HG03460 (cell line): ENCODE measurements at regions not wholly inside any gene's neighbourhood (a gene's known extent, or its start where the extent isn't known, plus 50 kb on each side); places are given as distances from the start of the nearest gene placed in this dataset.
"Not testable (repeated sequence)": the region's sequence is repeated elsewhere in the genome, so short reads cannot be mapped to it uniquely, and the experiment has no call there.

Source experiments
- ATAC-seq: cut with Tn5 transposase; IDR thresholded peaks from one replicate; pipeline ENCODE4 v1.9.1; 2021; ENCODE audit not compliant: unreplicated experiment

DNA sequence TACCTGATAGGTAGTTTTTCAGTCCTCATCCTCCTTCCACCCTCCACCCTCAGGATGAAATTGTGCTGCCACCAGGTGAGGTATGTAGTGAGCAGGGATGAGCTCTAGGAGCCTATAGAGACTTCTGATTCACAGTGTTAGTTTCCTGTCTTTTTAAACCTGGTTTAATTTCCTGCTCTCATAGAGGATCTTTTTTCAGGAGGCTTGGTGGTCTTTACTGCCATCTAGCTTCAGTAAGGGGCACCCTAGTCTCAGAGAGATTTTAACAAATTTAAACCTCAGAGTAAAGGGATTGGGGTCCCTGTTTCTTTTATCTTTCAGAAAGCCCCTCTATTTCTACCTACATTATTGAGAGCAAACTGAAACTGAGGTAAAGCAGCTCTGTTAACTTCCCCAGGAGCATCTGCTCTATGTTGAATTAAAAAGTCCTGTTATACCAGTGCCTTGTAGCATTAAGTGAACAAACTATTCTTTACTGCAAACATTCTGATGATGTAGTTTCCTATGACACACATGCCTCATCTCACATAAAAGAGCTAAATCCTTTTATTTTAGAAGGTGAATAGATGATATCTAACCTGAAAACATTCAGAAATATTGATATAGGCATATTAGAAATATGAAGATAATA is 172.2 kb upstream of the DDHD1 start:
- no peak for ATAC-seq

DNA sequence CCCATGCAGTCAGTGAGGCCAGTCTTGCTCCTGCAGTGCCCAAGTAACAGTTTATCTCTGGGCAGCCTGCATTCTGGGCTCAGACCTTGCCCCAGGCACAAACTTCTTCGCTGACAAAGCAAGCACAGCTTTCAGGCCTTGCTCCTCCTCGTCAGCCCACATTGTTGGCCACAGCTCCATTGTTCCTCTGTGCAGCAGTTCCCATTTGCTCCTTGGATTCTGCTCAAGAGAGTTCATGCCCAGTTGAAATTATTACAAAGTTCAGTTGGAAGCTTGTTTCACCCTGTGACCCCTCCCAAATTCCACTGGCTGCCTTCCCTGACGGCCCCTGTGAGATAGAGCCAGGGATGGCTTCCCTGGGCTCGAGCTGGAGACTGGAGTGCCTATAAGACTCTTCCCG is 163.4 kb upstream of the DDHD1 start:
- no peak for ATAC-seq

DNA sequence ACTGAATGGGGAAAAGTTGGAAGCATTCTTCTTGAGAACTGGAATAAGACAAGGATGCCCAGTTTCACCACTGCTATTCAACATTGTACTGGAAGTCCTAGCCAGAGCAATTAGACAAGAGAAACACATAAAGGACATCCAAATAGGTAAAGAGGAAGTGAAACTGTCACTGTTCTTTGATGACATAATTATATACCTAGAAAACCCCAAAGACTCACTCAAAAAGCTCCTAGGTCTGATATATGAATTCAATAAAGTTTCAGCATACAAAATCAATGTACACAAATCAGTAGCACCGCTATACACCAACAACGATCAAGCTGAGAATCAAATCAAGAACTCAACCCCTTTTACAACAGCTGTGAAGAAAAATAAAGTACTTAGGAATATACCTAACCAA is 157.3 kb upstream of the DDHD1 start:
- ATAC-seq: peak; percentile 82

DNA sequence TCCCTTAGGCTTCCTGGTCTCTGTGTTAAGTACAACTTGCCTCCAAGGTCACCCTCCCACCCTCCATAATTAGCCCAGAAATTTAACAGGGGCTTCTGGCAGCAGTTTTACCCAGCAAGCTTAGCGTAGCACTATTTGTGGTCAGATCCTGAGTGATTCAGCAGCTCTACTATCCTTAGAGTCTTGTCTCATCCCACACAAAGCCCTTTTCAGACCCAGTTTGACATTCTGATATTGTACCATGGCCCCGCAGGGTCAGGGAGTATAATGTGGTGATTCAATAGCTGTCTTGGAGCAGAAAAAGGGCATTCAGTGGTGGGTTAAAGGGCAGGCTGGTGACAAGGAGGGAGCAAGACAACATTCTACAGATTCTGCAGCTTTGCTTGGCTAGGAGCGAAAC is 153.8 kb upstream of the DDHD1 start:
- ATAC-seq: no peak

DNA sequence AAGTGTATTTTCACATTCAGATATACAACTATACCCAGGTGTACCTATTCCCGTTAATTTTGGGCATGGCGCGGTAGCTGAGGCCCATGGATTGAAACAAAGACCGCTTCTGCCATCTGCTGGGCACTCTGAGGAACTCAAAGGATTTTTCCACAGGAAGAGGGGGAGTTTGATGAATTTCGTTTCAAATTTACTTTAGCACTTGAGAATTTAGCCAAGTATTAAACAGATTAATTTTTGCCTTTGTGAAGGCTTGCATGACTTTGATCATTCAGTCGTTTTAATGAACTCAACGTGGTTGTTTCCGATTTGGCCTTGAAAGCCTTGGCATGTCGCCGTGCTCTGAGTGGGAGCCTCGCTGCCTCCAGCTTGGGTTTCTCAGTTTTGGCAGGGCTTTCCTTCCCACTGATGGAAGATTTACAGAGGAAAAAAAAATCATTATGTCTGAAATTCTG is 153.2 kb upstream of the DDHD1 start:
- ATAC-seq: no peak

DNA sequence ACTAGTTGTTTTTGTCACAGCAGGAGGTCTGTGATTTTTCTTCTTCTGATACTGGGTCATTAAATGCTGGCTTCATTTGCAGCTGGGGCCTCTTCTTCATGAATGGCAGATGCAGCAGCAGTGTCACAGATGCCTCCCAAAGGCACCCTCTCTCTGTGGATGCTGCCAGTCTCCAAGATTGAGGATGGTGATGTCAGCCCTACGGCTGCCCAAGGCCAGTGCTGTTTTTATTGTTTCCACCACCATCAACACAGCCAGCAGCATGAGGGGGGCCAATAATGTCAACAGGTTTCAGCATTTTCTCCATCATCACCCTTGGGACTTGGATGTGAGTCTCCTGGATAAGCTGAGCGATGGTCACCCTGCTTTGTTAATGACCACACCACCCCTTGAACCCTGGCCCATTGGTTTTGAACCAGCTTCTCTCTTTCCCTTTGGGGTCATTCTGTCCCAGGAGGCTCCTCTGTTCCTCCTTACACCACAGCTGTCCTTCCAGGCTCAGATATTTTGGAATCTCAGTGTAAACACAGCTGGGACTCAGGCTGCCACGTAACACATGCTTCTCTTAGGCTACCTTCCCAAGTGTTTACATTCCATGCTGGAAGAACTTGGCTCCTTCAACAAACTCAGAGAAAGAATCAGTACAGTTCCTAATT is 151.7 kb upstream of the DDHD1 start:
- no peak for ATAC-seq

DNA sequence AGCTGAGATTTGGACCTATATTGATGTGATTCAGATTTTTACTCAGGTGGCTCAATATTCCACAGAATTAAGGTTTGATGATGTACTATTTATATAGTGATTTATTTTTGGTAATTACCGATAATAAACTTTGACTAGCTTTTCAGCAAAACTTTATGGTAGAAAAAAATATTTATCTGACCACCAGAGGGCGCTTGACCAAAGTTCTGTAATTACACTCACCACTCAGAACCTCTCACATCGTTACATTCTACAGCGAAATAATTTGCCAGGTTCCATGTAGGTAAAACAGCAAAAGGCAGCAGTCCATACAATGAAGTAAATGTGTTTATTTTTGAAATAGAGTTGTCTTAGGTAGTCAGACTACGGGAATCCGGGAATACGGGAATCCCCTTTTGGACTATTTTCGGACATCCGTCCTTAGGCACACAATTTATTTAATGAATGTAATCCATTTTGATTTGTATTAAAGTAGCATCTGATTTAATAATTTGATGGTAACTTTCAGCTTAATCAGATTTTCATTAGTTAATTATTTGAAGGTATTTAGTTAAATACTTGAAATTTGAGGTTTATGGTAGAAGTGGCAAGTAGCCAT is 143.0 kb upstream of the DDHD1 start:
- no peak for ATAC-seq

DNA sequence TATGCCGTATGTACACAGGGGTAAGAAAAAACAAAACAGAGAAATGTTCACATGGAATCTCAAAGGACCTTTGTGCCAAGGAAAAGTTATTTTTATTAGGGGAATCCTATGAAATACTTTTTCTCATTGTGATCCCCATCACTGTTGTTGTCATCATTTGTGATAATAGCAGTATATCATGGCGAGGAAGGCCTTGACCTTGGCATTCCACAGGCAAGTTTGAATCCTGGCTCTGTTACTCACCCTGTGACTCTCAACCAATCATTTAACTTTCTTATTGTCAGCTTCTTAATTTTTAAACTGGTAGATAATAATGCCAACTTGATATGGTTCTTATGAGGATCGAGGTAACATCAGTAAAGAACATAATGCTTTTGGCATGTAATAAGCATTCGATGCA is 142.2 kb upstream of the DDHD1 start:
- no peak for ATAC-seq

DNA sequence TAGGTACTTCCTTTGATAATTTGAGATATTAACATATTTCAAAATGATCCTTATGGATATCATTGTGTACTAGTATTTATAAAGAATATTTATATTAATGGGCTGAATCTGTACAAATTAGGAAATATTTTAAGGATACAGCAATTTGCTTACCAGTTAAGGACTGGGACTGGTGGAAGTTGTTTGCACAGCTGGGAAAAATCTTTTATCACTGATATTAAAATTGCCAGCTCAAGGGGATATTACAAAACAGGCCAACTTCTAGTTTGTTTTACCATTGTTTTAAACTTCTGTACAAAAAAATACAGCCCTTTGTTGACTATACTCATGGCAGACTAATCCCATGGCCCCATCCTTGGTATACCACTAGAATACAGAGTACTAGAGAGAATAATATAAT is 133.2 kb upstream of the DDHD1 start:
- ATAC-seq: no peak

DNA sequence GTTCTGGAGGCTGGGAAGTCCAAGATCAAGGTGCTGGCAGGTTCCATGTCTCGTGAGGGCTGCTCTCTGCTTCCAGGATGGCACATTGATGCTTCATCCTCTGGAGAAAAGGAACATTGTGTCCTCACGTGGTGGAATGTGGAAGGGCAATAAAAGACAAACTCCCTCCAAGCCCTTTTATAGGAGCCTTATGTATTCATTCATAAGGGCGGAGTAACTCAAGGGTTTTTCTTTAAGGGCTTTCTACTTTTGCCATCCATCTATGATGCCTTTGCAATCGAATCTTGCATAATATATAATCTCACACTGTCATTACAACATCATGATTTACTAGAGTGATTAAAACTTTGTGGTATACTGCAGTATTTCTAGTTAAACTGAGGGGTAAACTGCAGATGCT is 132.7 kb upstream of the DDHD1 start:
- no peak for ATAC-seq

DNA sequence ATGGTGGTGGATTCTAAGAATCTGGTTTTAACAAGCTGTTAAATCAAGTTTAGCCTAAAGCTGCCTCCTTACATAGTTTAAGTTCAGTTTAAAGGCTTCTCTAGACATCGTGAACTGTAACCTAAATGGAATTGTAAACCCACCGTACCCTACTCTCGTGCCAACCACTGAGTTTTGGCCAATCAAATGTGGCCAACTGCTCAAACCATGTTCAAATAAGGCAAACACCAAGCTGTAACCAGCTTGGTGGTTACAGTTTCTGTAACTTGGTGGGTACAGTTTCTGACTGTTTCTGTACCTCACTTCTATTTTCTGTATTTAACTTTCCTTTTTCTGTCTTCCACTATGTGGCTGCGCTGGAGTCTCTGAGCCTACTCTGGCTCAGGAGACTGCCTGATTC is 131.9 kb upstream of the DDHD1 start:
- no peak for ATAC-seq

DNA sequence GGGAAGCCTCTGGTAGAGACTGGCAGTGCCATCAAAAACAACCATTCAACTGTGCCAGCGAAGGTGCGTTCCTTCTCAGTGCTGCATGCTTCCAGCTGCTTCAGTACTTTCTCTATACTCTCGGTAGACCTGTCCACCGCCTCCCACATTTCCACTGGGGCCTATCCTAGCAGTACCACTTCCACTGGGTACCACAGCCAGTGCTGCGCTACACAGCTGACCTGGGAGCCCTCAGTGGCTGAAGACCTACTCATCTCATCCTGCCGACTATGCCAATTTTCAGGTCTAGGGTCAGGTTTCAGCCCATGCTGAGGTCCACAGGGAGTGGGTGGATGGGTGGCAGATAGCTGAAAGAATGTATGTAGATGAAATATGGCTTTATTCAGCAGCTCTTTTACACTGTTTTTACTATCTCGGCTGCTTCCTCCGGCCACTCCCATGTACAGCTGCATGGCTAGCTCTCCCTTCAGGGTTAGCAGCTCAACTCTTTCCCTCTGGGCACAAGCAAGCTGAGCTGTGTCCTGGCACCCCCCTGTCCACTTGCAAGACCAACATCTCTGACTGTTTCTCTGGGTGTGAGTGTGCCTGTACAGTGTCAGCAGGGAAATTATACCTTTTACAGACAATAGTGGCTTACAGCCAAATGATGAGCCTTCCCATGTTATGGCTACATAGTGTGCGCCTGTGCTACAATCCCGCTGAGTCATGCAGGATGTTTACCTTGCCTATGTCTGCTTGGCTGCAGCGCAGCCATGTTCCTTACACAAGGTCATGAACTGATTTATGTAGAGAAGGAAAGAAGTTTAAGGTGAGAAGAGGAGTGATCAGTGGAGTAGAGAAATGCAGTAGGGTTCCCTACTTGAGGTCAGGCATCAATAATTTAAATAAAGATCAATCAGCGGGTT is 125.7 kb upstream of the DDHD1 start:
- no peak for ATAC-seq

DNA sequence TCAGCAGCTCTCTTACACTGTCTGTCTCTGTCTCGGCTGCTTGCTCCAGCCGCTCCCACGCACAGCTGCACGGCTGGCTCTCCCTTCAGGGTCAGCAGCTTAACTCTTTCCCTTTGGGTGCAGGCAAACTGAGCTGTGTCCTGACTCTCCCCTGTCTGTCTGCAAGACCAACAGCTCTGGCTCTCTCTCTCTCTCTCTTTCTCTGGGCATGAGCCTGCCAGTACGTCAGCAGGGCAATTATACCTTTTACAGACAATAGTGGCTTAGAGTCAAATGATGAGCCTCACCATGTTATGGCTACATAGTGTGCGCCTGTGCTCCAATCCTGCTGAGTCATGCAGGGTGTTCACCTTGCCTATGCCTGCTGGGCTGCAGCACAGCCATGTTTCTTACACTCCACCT is 120.5 kb upstream of the DDHD1 start:
- ATAC-seq: no peak

DNA sequence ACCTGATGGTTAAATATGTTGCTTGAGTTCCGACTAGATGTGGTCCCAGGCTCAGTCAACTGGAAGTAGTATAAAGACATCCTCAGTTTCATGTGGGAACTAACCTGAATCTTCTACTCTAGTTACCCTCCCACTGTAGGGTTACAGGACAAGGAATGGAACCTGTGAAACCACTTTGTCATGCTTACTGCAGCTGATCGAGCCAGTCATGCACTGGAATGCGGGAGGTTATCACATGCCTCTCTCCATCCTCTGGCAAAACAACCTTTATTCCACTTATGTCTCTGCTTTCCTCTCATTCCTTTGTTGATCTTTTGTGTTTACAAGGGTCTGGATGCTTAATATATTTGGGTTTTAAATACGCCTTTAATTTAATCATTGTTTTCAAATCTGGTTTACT is 111.9 kb upstream of the DDHD1 start:
- no peak for ATAC-seq

DNA sequence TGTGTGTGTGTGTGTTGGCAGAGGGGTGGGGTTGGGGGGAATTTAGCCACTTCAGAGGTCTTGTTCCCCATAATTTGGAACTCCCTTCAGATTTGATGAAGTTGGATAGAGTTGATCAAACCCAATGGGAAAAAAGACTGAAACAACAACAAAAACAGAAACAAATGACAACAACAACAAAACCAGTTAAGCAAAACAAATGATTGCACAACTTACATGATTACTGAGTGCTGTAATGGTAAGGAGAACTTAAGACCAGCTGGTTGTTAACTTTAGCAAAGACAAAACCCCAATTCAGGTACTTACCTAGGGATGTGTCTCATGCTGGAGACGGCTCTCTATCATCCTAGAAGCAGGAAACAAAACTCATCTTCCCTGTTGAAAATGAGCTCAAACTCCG is 107.8 kb upstream of the DDHD1 start:
- no peak for ATAC-seq

DNA sequence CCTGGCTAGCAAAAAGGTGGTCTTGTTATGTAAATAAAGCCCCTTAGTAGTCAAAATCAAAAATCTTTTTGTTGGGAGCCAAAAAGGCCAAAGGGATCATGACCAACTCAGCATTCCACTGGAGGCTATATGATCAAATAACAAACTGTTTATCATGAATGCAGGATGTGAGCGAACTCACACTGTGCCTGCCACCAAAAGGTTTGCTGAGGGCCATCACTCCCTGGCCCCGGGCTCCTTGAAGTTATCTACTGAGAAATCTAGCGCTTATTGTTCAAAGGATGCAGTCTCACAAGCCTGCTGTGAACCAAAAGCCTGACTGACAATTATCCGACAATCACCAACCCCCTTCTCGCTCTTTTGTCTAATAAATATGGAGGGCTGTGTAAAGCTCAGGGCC is 107.2 kb upstream of the DDHD1 start:
- ATAC-seq: no peak

DNA sequence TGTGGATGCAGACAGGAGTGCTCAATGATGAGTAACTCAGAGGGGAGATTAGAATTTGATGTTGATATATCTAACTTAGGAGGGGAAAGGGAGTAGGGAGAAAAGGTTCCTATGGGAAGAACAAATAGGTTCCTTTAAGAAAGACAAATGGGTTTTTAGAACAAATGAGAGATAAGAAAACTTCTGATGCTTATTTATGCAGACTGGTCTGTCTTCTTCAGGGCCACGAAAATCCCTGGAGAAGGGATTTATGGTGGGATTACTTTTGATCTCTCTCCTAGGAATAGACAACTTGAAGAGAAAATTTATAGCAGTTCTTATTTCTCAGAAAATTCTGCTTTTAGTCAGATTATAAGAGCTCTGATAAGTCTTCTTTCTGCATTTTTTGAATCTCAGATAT is 99.0 kb upstream of the DDHD1 start:
- no peak for ATAC-seq

DNA sequence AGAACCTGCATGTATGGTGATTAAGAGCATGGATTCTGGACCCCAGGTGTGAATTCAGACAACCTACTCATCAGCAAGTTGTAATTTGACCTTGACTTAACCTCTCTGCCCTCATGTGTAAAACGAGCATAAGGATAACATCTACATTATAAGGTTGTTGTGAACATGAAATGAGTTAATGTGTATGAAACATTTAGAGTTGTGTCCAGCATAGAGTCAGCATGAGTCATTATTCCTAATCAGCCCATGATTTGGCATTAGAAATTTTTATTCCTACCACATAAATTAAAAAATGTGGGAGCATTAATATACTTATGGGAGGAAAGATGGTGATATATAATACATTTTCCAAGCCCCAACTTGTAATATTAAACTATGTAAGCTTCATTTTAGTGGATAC is 95.9 kb upstream of the DDHD1 start:
- ATAC-seq: no peak

DNA sequence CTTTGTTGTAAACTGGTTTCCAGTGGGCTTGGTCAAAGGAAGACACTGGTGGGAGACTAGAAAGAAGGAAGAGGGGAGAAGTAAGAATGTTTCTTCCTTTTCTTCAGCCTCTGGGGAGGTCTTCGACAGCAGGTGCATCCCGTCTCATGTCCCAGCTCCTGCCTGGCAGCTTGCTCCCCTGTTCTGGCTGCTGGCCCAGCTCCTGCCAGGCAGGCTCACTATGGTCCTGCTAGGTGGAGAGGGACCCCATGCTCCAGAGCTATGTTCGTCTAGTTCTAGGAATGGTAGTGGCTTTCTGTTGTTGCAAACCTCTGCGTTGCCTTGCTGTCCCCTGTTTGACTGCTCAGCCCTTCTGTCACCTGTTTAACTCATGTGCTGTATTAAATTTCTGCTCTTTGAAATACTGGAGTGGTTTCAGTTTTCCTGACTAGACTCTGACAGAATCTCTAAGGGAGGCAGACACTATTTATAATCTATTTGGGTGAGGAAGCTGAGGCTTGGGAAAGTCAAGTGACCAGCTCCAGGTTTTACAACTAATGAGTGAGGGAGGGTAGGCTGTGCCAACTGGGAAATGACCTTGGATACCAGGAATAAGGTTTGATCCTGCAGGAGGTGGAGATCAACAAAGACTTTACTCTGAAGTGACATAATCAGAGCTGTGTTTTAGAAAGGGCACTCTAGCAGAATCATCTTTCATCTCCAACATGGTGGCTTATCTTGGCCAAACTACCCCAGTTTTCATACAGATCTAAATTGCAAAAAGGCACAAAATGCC is 94.7 kb upstream of the DDHD1 start:
- ATAC-seq: no peak

DNA sequence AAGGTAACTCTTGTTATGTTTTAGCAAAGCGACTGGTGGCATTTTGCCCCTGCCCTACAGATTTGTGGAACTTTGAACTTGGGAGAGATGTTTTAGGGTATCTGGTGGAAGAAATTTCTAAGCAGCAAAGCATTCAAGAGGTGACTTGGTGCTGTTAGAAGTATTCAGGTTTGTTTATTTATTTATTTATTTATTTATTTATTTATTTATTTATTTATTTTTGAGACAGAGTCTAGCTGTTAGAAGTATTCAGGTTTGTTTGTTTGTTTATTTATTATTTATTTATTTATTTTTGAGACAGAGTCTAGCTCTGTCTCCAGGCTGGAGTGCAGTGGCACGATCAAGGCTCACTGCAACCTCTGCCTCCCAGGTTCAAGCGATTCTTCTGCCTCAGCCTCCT is 89.8 kb upstream of the DDHD1 start:
- ATAC-seq: not testable (repeated sequence)

DNA sequence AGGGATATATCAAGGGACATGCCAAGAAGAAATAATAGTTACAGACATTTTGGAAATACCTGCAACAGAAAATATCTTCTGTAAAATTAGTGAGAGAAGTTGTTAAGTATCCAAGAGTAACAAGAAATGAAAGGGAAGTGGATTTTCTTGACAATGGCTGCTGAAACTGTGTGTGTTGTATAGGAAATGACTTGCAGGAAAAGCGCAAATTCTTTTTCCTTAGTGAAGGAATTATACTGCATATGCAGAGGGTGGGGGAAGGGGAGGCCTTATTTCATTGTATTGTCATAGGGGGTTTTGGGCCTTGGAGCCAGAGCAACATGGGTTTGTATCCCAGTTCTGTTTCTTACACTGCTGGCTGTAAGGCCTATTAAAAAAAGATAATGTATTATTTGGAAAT is 84.4 kb upstream of the DDHD1 start:
- ATAC-seq: no peak
